Neural progenitor cell (in vitro differentiated cells): ENCODE measurements at regions not wholly inside any gene's neighbourhood (a gene's known extent, or its start where the extent isn't known, plus 50 kb on each side); places are given as distances from the start of the nearest gene placed in this dataset.

Source experiments
- DNase-seq: peaks from one replicate; pipeline ENCODE4 v3.0.0-alpha.2; 2016; ENCODE audit warnings: low spot score
- H2AFZ ChIP-seq: fragments of 200-600 bp; sonication (generic); replicated peaks from 2 replicates; pipeline ENCODE4 v1.6.1; 2016; ENCODE audit warnings: antibody characterized with exemption
- H3F3A ChIP-seq: fragments of 200-600 bp; sonication (generic); 2 replicates; pipeline ENCODE4 v1.6.1; 2016; ENCODE audit warnings: antibody characterized with exemption, low read depth
- H3K27ac ChIP-seq: fragments of 200-600 bp; sonication (generic); 2 replicates; pipeline ENCODE4 v1.5.1; 2016; ENCODE audit warnings: mild to moderate bottlenecking
- H3K27me3 ChIP-seq: fragments of 200-600 bp; sonication (generic); 2 replicates; pipeline ENCODE4 v1.6.1; 2016; ENCODE audit warnings: mild to moderate bottlenecking, moderate library complexity
- H3K36me3 ChIP-seq: fragments of 200-600 bp; sonication (generic); 2 replicates; pipeline ENCODE4 v1.5.1; 2016
- H3K4me1 ChIP-seq: fragments of 200-600 bp; sonication (generic); 2 replicates; pipeline ENCODE4 v1.6.1; 2016; ENCODE audit warnings: mixed run types
- H3K4me2 ChIP-seq: fragments of 200-600 bp; sonication (generic); 2 replicates; pipeline ENCODE4 v1.6.1; 2016
- H3K4me3 ChIP-seq: fragments of 200-600 bp; sonication (generic); 2 replicates; pipeline ENCODE4 v1.5.1; 2016
- H3K79me2 ChIP-seq: fragments of 200-600 bp; sonication (generic); 2 replicates; pipeline ENCODE4 v1.6.1; 2016; ENCODE audit warnings: low read depth
- H3K9ac ChIP-seq: fragments of 200-600 bp; sonication (generic); 2 replicates; pipeline ENCODE4 v1.6.1; 2016
- H3K9me3 ChIP-seq: fragments of 200-600 bp; sonication (generic); 2 replicates; pipeline ENCODE4 v1.5.1; 2016; ENCODE audit warnings: low read depth
- H4K20me1 ChIP-seq: fragments of 200-600 bp; sonication (generic); 2 replicates; pipeline ENCODE4 v1.6.1; 2016; ENCODE audit warnings: low read depth
- H3K27ac Mint-ChIP-seq: 3 replicates; pipeline ENCODE4 v1.8.0; 2021; ENCODE audit warnings: mixed read lengths
- H3K27me3 Mint-ChIP-seq: 2 replicates; pipeline ENCODE4 v1.8.0; 2022; ENCODE audit warnings: low read depth, mild to moderate bottlenecking, inconsistent platforms, moderate library complexity, mixed read lengths; ENCODE audit not compliant: insufficient read depth
- H3K36me3 Mint-ChIP-seq: 3 replicates; pipeline ENCODE4 v1.8.0; 2021; ENCODE audit warnings: mixed read lengths
- H3K4me1 Mint-ChIP-seq: 3 replicates; pipeline ENCODE4 v1.8.0; 2021; ENCODE audit warnings: mixed read lengths
- H3K4me3 Mint-ChIP-seq: 3 replicates; pipeline ENCODE4 v1.8.0; 2021; ENCODE audit warnings: mild to moderate bottlenecking, moderate library complexity, mixed read lengths
- H3K9me3 Mint-ChIP-seq: 3 replicates; pipeline ENCODE4 v1.8.0; 2020; ENCODE audit warnings: mixed read lengths
- CTCF ChIP-seq: fragments of 200-600 bp; sonication (generic); IDR thresholded peaks from 2 replicates; pipeline ENCODE4 v1.5.1; 2017; ENCODE audit warnings: antibody characterized with exemption, mild to moderate bottlenecking
- EZH2 ChIP-seq: fragments of 200-600 bp; sonication (generic); IDR thresholded peaks from 2 replicates; pipeline ENCODE4 v1.6.1; 2017; ENCODE audit warnings: antibody characterized with exemption, mild to moderate bottlenecking, moderate library complexity
- EZH2phosphoT487 ChIP-seq: fragments of 200-600 bp; sonication (generic); IDR thresholded peaks from 2 replicates; pipeline ENCODE4 v1.6.1; 2017; ENCODE audit warnings: antibody characterized with exemption

- no peak for TF ChIP-seq CTCF
- no peak for TF ChIP-seq EZH2
- TF ChIP-seq EZH2phosphoT487, result no peak
- H3K4me1 ChIP-seq, result no peaks in the 10 kb centered on the region
- H3K36me3 Mint-ChIP-seq, result no peaks in the 10 kb centered on the region
- no peak overlapping the region for H3K4me2 ChIP-seq
- H3K79me2 ChIP-seq, result no peaks in the 10 kb centered on the region
- DNase-seq, result no peak
- H3F3A ChIP-seq, result no peaks in the 10 kb centered on the region
- no peak overlapping the region for H2AFZ ChIP-seq
- no peaks in the 10 kb centered on the region for H3K4me1 Mint-ChIP-seq
- no peaks in the 10 kb centered on the region for H3K27me3 ChIP-seq
- H3K4me3 ChIP-seq, result no peak overlapping the region
- H3K9me3 Mint-ChIP-seq, result no peaks in the 10 kb centered on the region
- no peaks in the 10 kb centered on the region for H3K27me3 Mint-ChIP-seq
- H3K27ac ChIP-seq, result no peak overlapping the region
- no peak overlapping the region for H3K4me3 Mint-ChIP-seq
- no peak overlapping the region for H3K9ac ChIP-seq
- H3K27ac Mint-ChIP-seq, result no peak overlapping the region
- no peaks in the 10 kb centered on the region for H4K20me1 ChIP-seq
- H3K36me3 ChIP-seq, result peaks cover 4% of the 10 kb centered on the region
- H3K9me3 ChIP-seq, result no peaks in the 10 kb centered on the region
Measured at GRCh38 chr15:46386356-46386755, 751.5 kb downstream of the SQOR start.

- Histone ChIP-seq H2AFZ (peak overlapping the region; percentile 42), H3K4me1 (no peaks in the 10 kb centered on the region), H4K20me1 (no peaks in the 10 kb centered on the region), H3K9me3 (no peaks in the 10 kb centered on the region), H3K4me2 (no peak overlapping the region), H3K9ac (no peak overlapping the region), H3K36me3 (peaks cover 4% of the 10 kb centered on the region), H3K79me2 (no peaks in the 10 kb centered on the region), H3F3A (no peaks in the 10 kb centered on the region), H3K27me3 (no peaks in the 10 kb centered on the region), H3K27ac (no peak overlapping the region), H3K4me3 (no peak overlapping the region)
- Mint-ChIP-seq H3K27ac (no peak overlapping the region), H3K4me1 (no peaks in the 10 kb centered on the region), H3K9me3 (no peaks in the 10 kb centered on the region), H3K27me3 (no peaks in the 10 kb centered on the region), H3K36me3 (no peaks in the 10 kb centered on the region), H3K4me3 (no peak overlapping the region)
- no peak for DNase-seq
- TF ChIP-seq CTCF, result no peak
- TF ChIP-seq EZH2phosphoT487, result no peak
- no peak for TF ChIP-seq EZH2
Measured at GRCh38 chr15:46389739-46390138, 754.9 kb downstream of the SQOR start.

GRCh38 chr15:46394463-46394862, 759.6 kb downstream of the SQOR start:
- Mint-ChIP-seq H3K4me3 (no peak overlapping the region), H3K4me1 (no peaks in the 10 kb centered on the region), H3K36me3 (no peaks in the 10 kb centered on the region), H3K27me3 (peaks cover 6% of the 10 kb centered on the region), H3K27ac (no peak overlapping the region), H3K9me3 (peaks cover 8% of the 10 kb centered on the region)
- Histone ChIP-seq H3K9ac (no peak overlapping the region), H3F3A (no peaks in the 10 kb centered on the region), H3K36me3 (peaks cover 4% of the 10 kb centered on the region), H4K20me1 (no peaks in the 10 kb centered on the region), H3K4me3 (no peak overlapping the region), H3K79me2 (no peaks in the 10 kb centered on the region), H3K27me3 (no peaks in the 10 kb centered on the region), H2AFZ (no peak overlapping the region), H3K4me1 (no peaks in the 10 kb centered on the region), H3K9me3 (no peaks in the 10 kb centered on the region), H3K27ac (no peak overlapping the region), H3K4me2 (no peak overlapping the region)
- peak; percentile 13 for DNase-seq
- TF ChIP-seq EZH2phosphoT487, result no peak
- no peak for TF ChIP-seq EZH2
- TF ChIP-seq CTCF, result no peak
